ENCODE measurements at regions not wholly inside any gene's neighbourhood (a gene's known extent, or its start where the extent isn't known, plus 50 kb on each side); places are given as distances from the start of the nearest gene placed in this dataset.

- Mint-ChIP-seq H3K4me3 (peak overlapping the region; percentile 46), H3K9me3 (peaks cover 12% of the 10 kb centered on the region), H3K36me3 (ENCODE audit: low read depth) (peaks cover 32% of the 10 kb centered on the region), H3K27ac (peak overlapping the region; percentile 34), H3K27me3 (no peaks in the 10 kb centered on the region), H3K4me1 (ENCODE audit: low read depth) (peaks cover 43% of the 10 kb centered on the region)
- no peak for DNase-seq
Measured at GRCh38 chr10:60576130-60577069, 186.7 kb upstream of the ANK3 start.

GRCh38 chr10:60575105-60575504, 185.4 kb upstream of the ANK3 start:
- no peak for DNase-seq
- peaks cover 12% of the 10 kb centered on the region for H3K9me3 Mint-ChIP-seq
- H3K4me1 Mint-ChIP-seq (ENCODE audit: low read depth): peaks cover 49% of the 10 kb centered on the region
- peak overlapping the region; percentile 7 for H3K27ac Mint-ChIP-seq
- peaks cover 31% of the 10 kb centered on the region for H3K36me3 Mint-ChIP-seq (ENCODE audit: low read depth)
- H3K27me3 Mint-ChIP-seq: no peaks in the 10 kb centered on the region
- no peak overlapping the region for H3K4me3 Mint-ChIP-seq

- Mint-ChIP-seq H3K4me3 (peak overlapping the region; percentile 93), H3K36me3 (ENCODE audit: low read depth) (peaks cover 34% of the 10 kb centered on the region), H3K4me1 (ENCODE audit: low read depth) (peaks cover 53% of the 10 kb centered on the region), H3K27me3 (no peaks in the 10 kb centered on the region), H3K27ac (peak overlapping the region; percentile 97), H3K9me3 (peaks cover 12% of the 10 kb centered on the region)
- no peak for DNase-seq
Measured at GRCh38 chr10:60574388-60574787, 184.7 kb upstream of the ANK3 start.

- peak; percentile 76 for DNase-seq
Measured at GRCh38 chr10:60573336-60573735, 183.7 kb upstream of the ANK3 start.

GRCh38 chr10:60572511-60573194, 183.0 kb upstream of the ANK3 start:
- DNase-seq: peak; percentile 61
- peaks cover 67% of the 10 kb centered on the region for H3K4me1 Mint-ChIP-seq (ENCODE audit: low read depth)

More at GRCh38 chr10:60573336-60573735, 183.7 kb upstream of the ANK3 start:
- Mint-ChIP-seq H3K27ac (peak overlapping the region; percentile 97), H3K4me3 (peak overlapping the region; percentile 93), H3K36me3 (ENCODE audit: low read depth) (peaks cover 38% of the 10 kb centered on the region), H3K4me1 (ENCODE audit: low read depth) (peaks cover 62% of the 10 kb centered on the region), H3K9me3 (peaks cover 12% of the 10 kb centered on the region), H3K27me3 (no peaks in the 10 kb centered on the region)

GRCh38 chr10:60570896-60571295, 181.2 kb upstream of the ANK3 start:
- Mint-ChIP-seq H3K27me3 (no peaks in the 10 kb centered on the region), H3K27ac (peak overlapping the region; percentile 26), H3K4me3 (peak overlapping the region; percentile 93), H3K36me3 (ENCODE audit: low read depth) (peaks cover 41% of the 10 kb centered on the region), H3K9me3 (peaks cover 9% of the 10 kb centered on the region), H3K4me1 (ENCODE audit: low read depth) (peaks cover 69% of the 10 kb centered on the region)
- no peak for DNase-seq

More at GRCh38 chr10:60572511-60573194, 183.0 kb upstream of the ANK3 start:
- H3K9me3 Mint-ChIP-seq: peaks cover 13% of the 10 kb centered on the region
- H3K36me3 Mint-ChIP-seq (ENCODE audit: low read depth): peaks cover 40% of the 10 kb centered on the region
- H3K4me3 Mint-ChIP-seq: peak overlapping the region; percentile 93
- H3K27me3 Mint-ChIP-seq: no peaks in the 10 kb centered on the region
- peak overlapping the region; percentile 97 for H3K27ac Mint-ChIP-seq

GRCh38 chr10:60570272-60570865, 180.7 kb upstream of the ANK3 start:
- Mint-ChIP-seq H3K4me3 (peak overlapping the region; percentile 93), H3K27ac (peak overlapping the region; percentile 26), H3K4me1 (ENCODE audit: low read depth) (peaks cover 72% of the 10 kb centered on the region), H3K27me3 (no peaks in the 10 kb centered on the region), H3K36me3 (ENCODE audit: low read depth) (peaks cover 44% of the 10 kb centered on the region), H3K9me3 (peaks cover 13% of the 10 kb centered on the region)
- no peak for DNase-seq

GRCh38 chr10:60569681-60570080, 180.0 kb upstream of the ANK3 start:
- Mint-ChIP-seq H3K27ac (no peak overlapping the region), H3K4me1 (ENCODE audit: low read depth) (peaks cover 74% of the 10 kb centered on the region), H3K9me3 (peaks cover 19% of the 10 kb centered on the region), H3K27me3 (no peaks in the 10 kb centered on the region), H3K36me3 (ENCODE audit: low read depth) (peaks cover 51% of the 10 kb centered on the region), H3K4me3 (peak overlapping the region; percentile 93)
- DNase-seq: no peak

- Mint-ChIP-seq H3K4me1 (ENCODE audit: low read depth) (peaks cover 73% of the 10 kb centered on the region), H3K27ac (peak overlapping the region; percentile 84), H3K4me3 (peak overlapping the region; percentile 32), H3K36me3 (ENCODE audit: low read depth) (peaks cover 63% of the 10 kb centered on the region), H3K9me3 (peaks cover 24% of the 10 kb centered on the region), H3K27me3 (no peaks in the 10 kb centered on the region)
- DNase-seq: no peak
Measured at GRCh38 chr10:60566096-60566495, 176.4 kb upstream of the ANK3 start.

- Mint-ChIP-seq H3K27me3 (no peaks in the 10 kb centered on the region), H3K27ac (peak overlapping the region; percentile 73), H3K4me3 (no peak overlapping the region), H3K9me3 (peaks cover 24% of the 10 kb centered on the region), H3K4me1 (ENCODE audit: low read depth) (peaks cover 70% of the 10 kb centered on the region), H3K36me3 (ENCODE audit: low read depth) (peaks cover 61% of the 10 kb centered on the region)
- DNase-seq: no peak
Measured at GRCh38 chr10:60565492-60565891, 175.8 kb upstream of the ANK3 start.

- no peak for DNase-seq
- Mint-ChIP-seq H3K4me1 (ENCODE audit: low read depth) (peaks cover 64% of the 10 kb centered on the region), H3K27me3 (no peaks in the 10 kb centered on the region), H3K36me3 (ENCODE audit: low read depth) (peaks cover 57% of the 10 kb centered on the region), H3K4me3 (no peak overlapping the region), H3K27ac (no peak overlapping the region), H3K9me3 (peaks cover 24% of the 10 kb centered on the region)
Measured at GRCh38 chr10:60564475-60564874, 174.8 kb upstream of the ANK3 start.

GRCh38 chr10:60560451-60560850, 170.8 kb upstream of the ANK3 start:
- Mint-ChIP-seq H3K36me3 (ENCODE audit: low read depth) (peaks cover 39% of the 10 kb centered on the region), H3K27me3 (no peaks in the 10 kb centered on the region), H3K9me3 (peaks cover 12% of the 10 kb centered on the region), H3K4me1 (ENCODE audit: low read depth) (peaks cover 49% of the 10 kb centered on the region), H3K27ac (no peak overlapping the region), H3K4me3 (no peak overlapping the region)
- no peak for DNase-seq

- peaks cover 22% of the 10 kb centered on the region for H3K4me1 Mint-ChIP-seq (ENCODE audit: low read depth)
- H3K27me3 Mint-ChIP-seq: no peaks in the 10 kb centered on the region
- H3K27ac Mint-ChIP-seq: no peak overlapping the region
- no peak for DNase-seq
- no peak overlapping the region for H3K4me3 Mint-ChIP-seq
- H3K36me3 Mint-ChIP-seq (ENCODE audit: low read depth): peaks cover 35% of the 10 kb centered on the region
- H3K9me3 Mint-ChIP-seq: peaks cover 5% of the 10 kb centered on the region
Measured at GRCh38 chr10:60555700-60556099, 166.0 kb upstream of the ANK3 start.

GRCh38 chr10:60549686-60550085, 160.0 kb upstream of the ANK3 start:
- Mint-ChIP-seq H3K4me1 (ENCODE audit: low read depth) (peaks cover 12% of the 10 kb centered on the region), H3K4me3 (no peak overlapping the region), H3K9me3 (peaks cover 5% of the 10 kb centered on the region), H3K27me3 (no peaks in the 10 kb centered on the region), H3K27ac (no peak overlapping the region), H3K36me3 (ENCODE audit: low read depth) (peaks cover 21% of the 10 kb centered on the region)
- no peak for DNase-seq

Measured in activated T-cell treated with anti-CD3 and anti-CD28 coated beads, Interleukin-2, amount 50 U/mL, for 24 hours (primary cell).